Frontal cortex (tissue), 3 donors: ENCODE measurements at regions not wholly inside any gene's neighbourhood (a gene's known extent, or its start where the extent isn't known, plus 50 kb on each side); places are given as distances from the start of the nearest gene placed in this dataset.

Experiments used
- DNase-seq, 2 donors: peaks; one replicate each; pipeline ENCODE4 v3.0.0; 2012; ENCODE audit warnings: low spot score in 2 of 2
- FAIRE-seq: peaks from 2 replicates; lab custom pipeline; 2012; peaks lifted over from hg19 to GRCh38; lab: Jason Lieb, UNC
- donor health status: control.
- donor health status: control.
- donor health status: control.

GRCh38 chr1:221849110-221849509, 107.2 kb upstream of the DUSP10 start:
- FAIRE-seq = no peak
- DNase-seq = no peak

GRCh38 chr1:221847676-221848075, 105.8 kb upstream of the DUSP10 start:
- FAIRE-seq (no peak), DNase-seq (no peak)

- FAIRE-seq (no peak), DNase-seq (no peak)
Observed at GRCh38 chr1:221845650-221846371, 103.9 kb upstream of the DUSP10 start.

GRCh38 chr1:221841983-221842335, 100.1 kb upstream of the DUSP10 start:
- FAIRE-seq (no peak), DNase-seq (no peak)

- DNase-seq (no peak), FAIRE-seq (no peak)
Observed at GRCh38 chr1:221841251-221841982, 99.5 kb upstream of the DUSP10 start.

GRCh38 chr1:221840511-221841243, 98.8 kb upstream of the DUSP10 start:
- DNase-seq = no peak
- no peak for FAIRE-seq

- FAIRE-seq (no peak), DNase-seq (no peak)
Observed at GRCh38 chr1:221839782-221840395, 98.0 kb upstream of the DUSP10 start.

- DNase-seq (no peak), FAIRE-seq (no peak)
Observed at GRCh38 chr1:221839321-221839720, 97.4 kb upstream of the DUSP10 start.

GRCh38 chr1:221837896-221838295, 96.0 kb upstream of the DUSP10 start:
- FAIRE-seq (no peak), DNase-seq (no peak)

GRCh38 chr1:221834698-221835513, 93.0 kb upstream of the DUSP10 start:
- DNase-seq = no peak
- FAIRE-seq = no peak

GRCh38 chr1:221832617-221833016, 90.7 kb upstream of the DUSP10 start:
- no peak for DNase-seq
- no peak for FAIRE-seq

- no peak for DNase-seq
- no peak for FAIRE-seq
Observed at GRCh38 chr1:221832151-221832550, 90.3 kb upstream of the DUSP10 start.

- FAIRE-seq (no peak), DNase-seq (no peak)
Observed at GRCh38 chr1:221829327-221830015, 87.6 kb upstream of the DUSP10 start.

- no peak for DNase-seq
- FAIRE-seq = no peak
Observed at GRCh38 chr1:221827307-221827642, 85.4 kb upstream of the DUSP10 start.

- no peak for FAIRE-seq
Observed at GRCh38 chr1:221824909-221825308, 83.0 kb upstream of the DUSP10 start.

GRCh38 chr1:221824025-221824424, 82.1 kb upstream of the DUSP10 start:
- no peak for FAIRE-seq

More at GRCh38 chr1:221824909-221825308, 83.0 kb upstream of the DUSP10 start:
- no peak for DNase-seq

GRCh38 chr1:221823561-221823960, 81.7 kb upstream of the DUSP10 start:
- no peak for DNase-seq
- FAIRE-seq = no peak

More at GRCh38 chr1:221824025-221824424, 82.1 kb upstream of the DUSP10 start:
- no peak for DNase-seq

- no peak for DNase-seq
Observed at GRCh38 chr1:221823149-221823548, 81.3 kb upstream of the DUSP10 start.

GRCh38 chr1:221822591-221822990, 80.7 kb upstream of the DUSP10 start:
- DNase-seq (no peak), FAIRE-seq (no peak)

More at GRCh38 chr1:221823149-221823548, 81.3 kb upstream of the DUSP10 start:
- FAIRE-seq = no peak
